Hindlimb muscle (tissue), 1 donor: ENCODE measurements at regions not wholly inside any gene's neighbourhood (a gene's known extent, or its start where the extent isn't known, plus 50 kb on each side); places are given as distances from the start of the nearest gene placed in this dataset.

Experiments
- DNase-seq: peaks from one replicate; pipeline ENCODE4 v3.0.0-alpha.2; 2013

DNA sequence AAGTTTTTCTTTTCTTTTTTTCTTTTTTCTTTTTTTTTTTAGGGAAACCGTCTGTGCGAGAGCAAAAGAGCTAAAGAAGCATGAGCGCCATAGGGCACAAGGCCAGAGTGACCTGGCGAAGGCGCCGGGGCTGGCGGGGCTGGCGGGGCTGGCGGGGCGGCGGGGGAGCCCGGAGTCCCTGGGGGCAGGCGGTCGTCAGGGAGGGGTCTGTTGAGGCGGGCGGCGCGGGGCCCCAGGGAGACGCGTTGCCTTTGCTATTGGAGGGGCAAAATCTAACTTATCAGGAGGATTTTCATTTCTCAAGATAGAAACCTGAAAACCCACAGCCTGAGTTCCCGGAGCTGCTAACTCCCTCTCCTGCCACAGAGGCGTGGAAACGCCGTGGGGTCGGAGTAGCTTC lies 135.6 kb upstream of the SMAD1 start:
- no peak for DNase-seq

GRCh38 chr4:145345401-145345800 lies 136.3 kb upstream of the SMAD1 start:
- DNase-seq, result no peak

DNA sequence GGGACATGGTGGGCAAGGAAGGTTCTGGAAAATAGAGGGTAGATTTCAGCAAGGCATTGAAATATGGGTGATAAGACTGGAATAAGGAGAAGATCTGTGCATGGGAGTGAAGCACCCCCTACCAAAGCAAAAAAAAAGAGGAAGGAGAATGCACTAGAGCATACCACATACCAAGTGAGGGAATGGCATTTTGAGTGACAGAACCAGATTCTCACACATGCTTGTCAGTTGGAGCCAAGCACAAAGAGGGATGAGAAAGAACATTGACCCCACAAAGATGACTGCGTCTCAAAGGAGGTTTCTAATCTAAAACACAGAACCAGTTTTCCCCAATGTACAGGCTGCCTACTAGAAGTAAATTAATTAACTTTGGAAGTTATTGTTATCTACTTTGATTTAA lies 140.3 kb upstream of the SMAD1 start:
- DNase-seq, result no peak

GRCh38 chr4:145340071-145340675 lies 141.5 kb upstream of the SMAD1 start:
- DNase-seq, result no peak

DNA sequence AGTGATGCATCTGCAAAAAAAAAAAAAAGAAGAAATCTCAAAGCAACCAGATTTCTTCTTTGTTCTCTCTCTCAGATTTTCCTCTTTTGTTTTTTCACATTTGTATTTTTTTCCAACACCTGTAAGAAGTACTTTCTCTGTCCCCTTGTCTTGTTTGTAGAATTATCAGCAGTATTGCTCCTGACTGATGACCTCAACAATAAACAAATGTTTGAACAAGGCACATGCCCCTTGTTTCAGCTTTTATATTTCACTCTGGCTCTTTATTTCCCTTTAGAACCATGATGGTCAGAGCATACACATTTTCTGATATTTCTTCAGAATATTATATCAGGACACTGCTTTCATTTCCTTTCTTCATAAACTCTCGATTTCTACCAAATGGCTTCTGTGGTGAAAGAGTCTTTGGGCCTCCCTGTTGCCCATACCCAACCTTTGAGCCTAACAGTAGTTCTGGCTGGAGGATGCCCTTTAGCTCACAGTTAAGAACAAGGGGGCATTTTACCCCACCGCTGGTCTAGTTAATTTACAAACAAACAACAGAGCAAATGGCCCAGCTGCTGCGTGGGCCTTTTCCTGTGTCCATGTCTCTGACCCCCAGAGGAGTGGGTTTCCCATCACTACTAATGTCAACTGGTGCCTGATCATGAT lies 142.5 kb upstream of the SMAD1 start:
- DNase-seq, result no peak

DNA sequence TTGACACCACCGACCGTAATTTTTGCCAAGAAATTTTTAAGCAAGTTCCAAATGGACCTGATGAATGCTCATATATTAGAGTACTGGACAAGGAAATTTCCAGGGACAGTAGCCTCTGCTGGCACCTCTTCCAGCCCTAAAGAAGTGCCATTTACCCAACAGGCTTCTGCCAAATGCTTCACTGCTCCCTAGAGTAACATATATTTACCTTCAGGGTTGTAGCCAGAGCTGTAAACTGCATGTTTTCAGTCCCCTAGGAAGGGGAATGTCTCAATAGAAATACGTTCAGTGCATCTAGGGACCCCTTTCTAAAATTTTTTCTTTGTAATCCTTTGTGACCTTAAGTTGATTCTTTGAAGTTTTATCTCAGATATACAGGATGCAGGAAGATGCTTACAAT lies 143.1 kb upstream of the SMAD1 start:
- DNase-seq, result no peak

DNA sequence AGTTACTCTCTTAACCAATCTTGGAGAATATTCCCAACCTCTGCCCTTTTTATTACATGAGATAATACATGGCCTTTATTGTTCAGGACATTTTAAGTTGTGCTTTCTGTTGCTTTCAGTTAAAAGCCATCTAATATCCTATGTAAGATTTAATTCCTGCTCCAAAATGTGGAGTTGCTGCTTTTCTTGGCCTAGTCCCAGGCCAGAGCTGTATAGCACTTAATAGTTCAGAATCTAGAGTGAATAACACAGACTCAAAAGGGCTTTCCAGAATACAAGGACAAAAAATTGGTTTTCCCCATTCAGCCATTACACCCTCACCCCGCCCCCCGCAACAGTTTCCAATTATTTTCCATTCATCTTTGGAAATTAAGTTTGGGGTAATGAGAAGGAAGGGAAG lies 144.3 kb upstream of the SMAD1 start:
- no peak for DNase-seq

GRCh38 chr4:145333786-145334185 lies 147.9 kb upstream of the SMAD1 start:
- DNase-seq, result no peak

- no peak for DNase-seq
These were observed 146.1 kb upstream of the OTUD4 start for GRCh38 chr4:145326491-145326890.

DNA sequence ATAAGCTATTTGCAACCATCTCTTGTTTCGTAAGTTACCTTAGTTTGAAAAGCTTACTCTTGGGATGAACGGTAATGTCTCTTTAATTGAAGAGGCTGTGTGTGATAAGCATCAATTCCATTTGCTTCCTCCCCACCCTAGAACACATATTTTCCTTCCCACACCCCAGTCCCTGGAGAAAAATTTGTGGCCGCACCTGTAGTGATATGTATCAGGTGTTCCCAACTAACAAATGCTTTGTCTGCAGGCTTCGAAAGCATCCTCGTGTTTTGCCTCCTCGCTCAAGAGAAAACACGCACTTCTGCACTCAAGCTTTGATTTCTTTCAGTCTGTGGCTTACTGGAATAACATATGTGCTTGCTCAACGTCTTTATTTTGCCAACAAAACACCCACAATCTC lies 143.8 kb upstream of the OTUD4 start:
- no peak for DNase-seq

DNA sequence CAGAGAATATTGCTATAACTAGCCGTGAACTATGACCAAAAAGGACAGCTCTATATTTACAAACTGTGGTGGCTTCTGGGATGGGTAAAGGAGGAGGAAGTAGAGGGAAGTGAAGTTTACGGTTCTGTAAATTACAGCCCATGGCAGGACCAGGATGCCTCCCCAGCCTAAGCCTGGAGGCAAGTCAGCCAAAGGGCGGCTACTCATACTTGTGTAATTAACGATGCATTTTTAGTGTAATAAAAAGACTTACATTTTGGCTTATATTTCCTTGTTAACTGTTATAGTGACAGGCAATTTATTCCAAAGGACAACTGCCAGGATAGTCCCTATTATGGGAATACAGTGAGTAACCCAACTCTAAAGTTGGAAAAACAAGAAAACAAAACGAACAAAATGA lies 139.9 kb upstream of the OTUD4 start:
- no peak for DNase-seq

- no peak for DNase-seq
These were observed 139.4 kb upstream of the OTUD4 start for GRCh38 chr4:145319751-145320150.

GRCh38 chr4:145316897-145317574 lies 136.6 kb upstream of the OTUD4 start:
- no peak for DNase-seq

DNA sequence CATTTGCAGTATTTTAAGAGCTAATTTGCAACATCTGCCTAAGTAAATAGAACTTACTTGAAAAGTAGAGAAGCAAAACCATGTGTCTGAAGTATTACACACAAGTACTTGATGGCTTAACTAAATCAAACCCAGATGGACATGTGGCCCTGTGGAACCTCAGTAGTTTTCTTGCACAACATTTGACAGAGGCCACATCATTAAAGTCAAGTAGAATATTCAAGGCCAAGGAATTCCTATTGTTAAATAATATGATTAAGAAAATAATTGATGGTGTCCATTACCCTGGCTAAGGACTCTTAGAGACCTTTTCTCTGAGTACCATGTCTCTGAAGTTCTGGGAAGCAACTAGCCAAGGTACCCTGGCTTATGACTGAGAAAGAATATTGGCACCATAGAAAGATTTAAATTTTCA lies 135.4 kb upstream of the OTUD4 start:
- DNase-seq, result no peak

GRCh38 chr4:145308598-145308997 lies 128.2 kb upstream of the OTUD4 start:
- no peak for DNase-seq

DNA sequence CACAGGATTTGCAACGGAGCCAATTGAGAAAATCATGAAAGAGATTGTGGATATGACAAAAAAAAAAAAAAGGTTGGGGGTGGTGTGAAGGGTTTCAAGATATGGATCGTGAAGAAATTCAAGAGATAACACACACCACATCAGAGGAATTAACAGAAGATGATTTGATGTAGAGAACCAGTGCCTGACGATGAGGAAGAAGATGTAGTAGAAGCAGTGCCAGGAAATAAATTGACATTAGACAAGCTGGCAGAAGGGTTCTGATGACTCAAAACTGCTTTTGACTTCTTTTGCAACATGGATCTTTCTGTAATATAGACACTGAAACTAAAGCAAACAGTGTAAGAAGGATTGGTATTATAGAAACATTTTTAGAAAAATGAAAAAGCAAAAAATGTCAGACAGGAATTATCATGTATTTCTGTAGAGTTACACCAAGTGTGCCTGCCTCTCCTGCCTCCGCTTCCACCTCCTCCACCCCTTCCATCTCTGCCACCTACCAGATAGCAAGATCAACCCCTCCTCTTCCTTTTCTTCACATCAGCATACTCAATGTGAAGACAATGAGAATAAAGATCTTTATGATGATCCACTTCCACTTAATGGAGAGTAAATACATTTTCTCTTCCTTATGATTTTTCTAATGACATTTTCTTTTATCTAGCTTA lies 127.5 kb upstream of the OTUD4 start:
- DNase-seq, result no peak

DNA sequence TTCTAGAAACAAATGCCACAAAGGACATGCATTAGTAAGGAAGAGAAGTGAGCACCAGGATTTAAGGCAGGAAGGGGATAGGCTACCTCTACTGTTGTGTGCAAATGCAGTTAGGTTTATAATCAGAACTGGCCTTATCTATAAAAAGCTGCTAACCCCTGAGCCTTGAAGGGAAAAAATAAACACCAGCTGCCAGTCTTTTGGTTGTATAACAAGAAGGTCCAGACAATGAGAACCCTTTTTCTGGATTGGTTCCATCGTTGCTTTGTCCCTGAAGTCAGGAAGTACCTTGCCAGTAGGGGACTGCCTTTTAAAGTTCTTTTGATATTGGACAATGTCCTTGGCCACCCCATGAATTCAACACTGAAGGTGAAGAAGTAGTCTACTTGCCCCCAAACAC lies 126.7 kb upstream of the OTUD4 start:
- no peak for DNase-seq

DNA sequence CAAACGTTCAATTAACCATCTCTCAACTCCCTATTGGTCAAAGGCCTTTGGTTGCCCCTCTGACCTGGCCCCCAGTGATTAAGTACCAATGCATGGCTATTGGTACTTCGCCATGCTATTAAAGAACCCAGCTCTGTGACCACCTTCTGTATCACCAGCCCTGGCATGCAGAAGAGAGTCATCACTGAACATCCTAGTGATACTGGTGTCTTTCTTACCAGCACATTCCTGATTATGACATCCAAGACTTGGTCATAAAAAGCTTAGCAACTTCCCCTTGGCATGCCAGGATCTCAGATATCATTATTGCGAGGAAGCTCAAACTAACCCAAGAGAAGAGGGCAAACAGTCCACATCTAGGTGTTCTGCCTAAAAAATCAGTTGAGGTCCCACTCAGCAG lies 122.3 kb upstream of the OTUD4 start:
- no peak for DNase-seq

GRCh38 chr4:145301386-145302080 lies 121.1 kb upstream of the OTUD4 start:
- DNase-seq, result no peak

- no peak for DNase-seq
These were observed 119.1 kb upstream of the OTUD4 start for GRCh38 chr4:145299380-145300076.

DNA sequence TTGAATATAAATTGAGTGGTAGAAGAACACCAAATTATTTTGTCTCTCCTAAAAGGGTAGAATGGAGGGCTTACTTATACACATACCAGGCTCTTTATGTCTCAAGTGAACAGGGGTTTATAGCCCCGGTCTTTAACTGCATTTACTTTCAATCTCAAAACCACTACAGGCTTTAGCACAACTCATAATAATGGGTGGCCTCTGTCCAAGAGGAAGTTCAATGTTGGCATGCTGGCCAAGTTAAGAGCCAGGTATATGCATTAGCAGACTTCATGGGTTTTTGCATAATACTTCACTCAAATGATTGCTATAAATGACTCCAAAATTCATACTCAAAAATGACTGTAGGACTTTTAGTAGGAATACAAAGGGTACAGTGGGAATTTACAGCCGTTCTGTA lies 118.5 kb upstream of the OTUD4 start:
- DNase-seq, result no peak

- no peak for DNase-seq
These were observed 117.2 kb upstream of the OTUD4 start for GRCh38 chr4:145297556-145297955.
